ENCODE measurements at regions not wholly inside any gene's neighbourhood (a gene's known extent, or its start where the extent isn't known, plus 50 kb on each side); places are given as distances from the start of the nearest gene placed in this dataset.

DNA sequence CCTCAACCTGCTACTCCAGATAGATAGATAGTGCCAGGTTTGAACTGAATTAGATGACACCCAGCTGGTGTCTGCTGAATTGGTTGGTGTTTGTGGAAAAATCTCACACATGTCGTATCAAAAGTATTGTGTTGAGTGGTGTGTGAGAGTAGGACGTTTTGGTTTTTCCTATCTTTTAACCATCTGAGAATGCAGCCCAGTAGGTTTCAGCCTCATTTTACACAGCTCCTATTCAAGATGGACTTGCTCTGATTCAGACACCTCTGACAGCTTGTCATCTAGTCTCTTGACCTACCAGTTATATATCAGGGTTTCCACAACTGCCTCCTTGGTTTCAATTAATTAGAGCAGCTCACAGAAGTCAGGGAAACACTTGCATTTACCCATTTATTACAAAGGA is 254.4 kb downstream of the KTN1 start:
- TF ChIP-seq, protein P1, sequence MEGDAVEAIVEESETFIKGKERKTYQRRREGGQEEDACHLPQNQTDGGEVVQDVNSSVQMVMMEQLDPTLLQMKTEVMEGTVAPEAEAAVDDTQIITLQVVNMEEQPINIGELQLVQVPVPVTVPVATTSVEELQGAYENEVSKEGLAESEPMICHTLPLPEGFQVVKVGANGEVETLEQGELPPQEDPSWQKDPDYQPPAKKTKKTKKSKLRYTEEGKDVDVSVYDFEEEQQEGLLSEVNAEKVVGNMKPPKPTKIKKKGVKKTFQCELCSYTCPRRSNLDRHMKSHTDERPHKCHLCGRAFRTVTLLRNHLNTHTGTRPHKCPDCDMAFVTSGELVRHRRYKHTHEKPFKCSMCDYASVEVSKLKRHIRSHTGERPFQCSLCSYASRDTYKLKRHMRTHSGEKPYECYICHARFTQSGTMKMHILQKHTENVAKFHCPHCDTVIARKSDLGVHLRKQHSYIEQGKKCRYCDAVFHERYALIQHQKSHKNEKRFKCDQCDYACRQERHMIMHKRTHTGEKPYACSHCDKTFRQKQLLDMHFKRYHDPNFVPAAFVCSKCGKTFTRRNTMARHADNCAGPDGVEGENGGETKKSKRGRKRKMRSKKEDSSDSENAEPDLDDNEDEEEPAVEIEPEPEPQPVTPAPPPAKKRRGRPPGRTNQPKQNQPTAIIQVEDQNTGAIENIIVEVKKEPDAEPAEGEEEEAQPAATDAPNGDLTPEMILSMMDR (IDR thresholded peaks at IDR 0.05; ENCODE audit: borderline replicate concordance, extremely low read depth, low read length, poor library complexity, severe bottlenecking), result no peak
- TF ChIP-seq EZH2 (IDR thresholded peaks at IDR 0.05; ENCODE audit: borderline replicate concordance, low read depth, low read length, severe bottlenecking), result no peak

Data from DND-41 (cell line).